Ectodermal cell (in vitro differentiated cells): ENCODE measurements at regions not wholly inside any gene's neighbourhood (a gene's known extent, or its start where the extent isn't known, plus 50 kb on each side); places are given as distances from the start of the nearest gene placed in this dataset.

Source experiments
- H3K27ac ChIP-seq: 2 replicates; pipeline ENCODE4 v1.7.0; 2013; ENCODE audit warnings: mild to moderate bottlenecking, low read depth, low read length; ENCODE audit not compliant: insufficient read depth, poor library complexity, severe bottlenecking
- H3K27me3 ChIP-seq: 2 replicates; pipeline ENCODE4 v1.7.0; 2013; ENCODE audit warnings: mild to moderate bottlenecking, low read length; ENCODE audit not compliant: insufficient read depth, control insufficient read depth, poor library complexity, severe bottlenecking
- H3K36me3 ChIP-seq: one replicate; pipeline ENCODE4 v1.7.0; 2013; ENCODE audit warnings: low read length; ENCODE audit not compliant: control insufficient read depth, insufficient read depth
- H3K4me1 ChIP-seq: one replicate; pipeline ENCODE4 v1.7.0; 2013; ENCODE audit warnings: low read length; ENCODE audit not compliant: control insufficient read depth, insufficient read depth
- H3K4me3 ChIP-seq: 2 replicates; pipeline ENCODE4 v1.7.0; 2013; ENCODE audit warnings: low read depth, low read length, control low read depth; ENCODE audit not compliant: insufficient read depth
- H3K9me3 ChIP-seq: 2 replicates; pipeline ENCODE4 v1.7.0; 2013; ENCODE audit warnings: mild to moderate bottlenecking, low read length, moderate library complexity; ENCODE audit not compliant: control insufficient read depth
- WGBS, 2 experiments: methylation state at CpG; one replicate each; pipeline ENCODE4 v1.1.7; 2013; ENCODE audit warnings: missing lambda C conversion rate in 2 of 2; 5-methylcytosine and 5-hydroxymethylcytosine counted together

DNA sequence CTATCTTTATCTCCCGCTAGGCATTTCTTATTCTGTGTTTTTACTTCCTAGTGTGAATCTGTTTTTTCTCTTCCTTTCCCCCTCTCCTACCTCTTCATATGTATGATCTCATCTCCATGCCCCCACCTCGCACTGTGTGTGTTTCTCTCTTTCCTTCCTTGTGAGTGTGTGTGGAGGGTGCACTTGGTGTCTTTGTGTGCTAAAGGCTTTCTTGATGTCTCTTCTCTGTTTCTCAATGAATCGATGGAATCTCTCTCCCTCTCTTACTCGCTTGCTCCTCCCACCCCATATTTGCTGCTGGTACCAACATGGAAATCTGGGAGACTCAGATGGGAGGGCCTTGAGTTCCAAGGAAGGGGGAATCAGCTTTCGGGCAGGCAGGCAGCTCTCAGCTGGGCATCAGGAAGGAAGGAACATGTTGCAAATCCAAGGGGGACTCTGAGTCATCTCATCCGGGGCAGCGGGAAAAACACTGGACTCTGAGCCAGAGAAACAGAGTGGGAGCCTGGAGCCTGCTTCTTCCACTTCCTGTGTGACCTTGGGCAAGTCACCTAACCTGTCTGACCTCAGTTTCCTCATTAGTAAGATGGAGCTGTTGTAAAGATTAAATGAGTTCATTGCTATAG lies 147.5 kb downstream of the PTPRU start:
- Histone ChIP-seq H3K36me3 (no peaks in the 10 kb centered on the region), H3K9me3 (peaks cover 3% of the 10 kb centered on the region), H3K27me3 (no peaks in the 10 kb centered on the region), H3K4me3 (no peak overlapping the region), H3K27ac (no peak overlapping the region), H3K4me1 (no peaks in the 10 kb centered on the region)
- 71 to 80% methylated on average over 6 of the region's 7 CpGs for WGBS, 2 experiments

DNA sequence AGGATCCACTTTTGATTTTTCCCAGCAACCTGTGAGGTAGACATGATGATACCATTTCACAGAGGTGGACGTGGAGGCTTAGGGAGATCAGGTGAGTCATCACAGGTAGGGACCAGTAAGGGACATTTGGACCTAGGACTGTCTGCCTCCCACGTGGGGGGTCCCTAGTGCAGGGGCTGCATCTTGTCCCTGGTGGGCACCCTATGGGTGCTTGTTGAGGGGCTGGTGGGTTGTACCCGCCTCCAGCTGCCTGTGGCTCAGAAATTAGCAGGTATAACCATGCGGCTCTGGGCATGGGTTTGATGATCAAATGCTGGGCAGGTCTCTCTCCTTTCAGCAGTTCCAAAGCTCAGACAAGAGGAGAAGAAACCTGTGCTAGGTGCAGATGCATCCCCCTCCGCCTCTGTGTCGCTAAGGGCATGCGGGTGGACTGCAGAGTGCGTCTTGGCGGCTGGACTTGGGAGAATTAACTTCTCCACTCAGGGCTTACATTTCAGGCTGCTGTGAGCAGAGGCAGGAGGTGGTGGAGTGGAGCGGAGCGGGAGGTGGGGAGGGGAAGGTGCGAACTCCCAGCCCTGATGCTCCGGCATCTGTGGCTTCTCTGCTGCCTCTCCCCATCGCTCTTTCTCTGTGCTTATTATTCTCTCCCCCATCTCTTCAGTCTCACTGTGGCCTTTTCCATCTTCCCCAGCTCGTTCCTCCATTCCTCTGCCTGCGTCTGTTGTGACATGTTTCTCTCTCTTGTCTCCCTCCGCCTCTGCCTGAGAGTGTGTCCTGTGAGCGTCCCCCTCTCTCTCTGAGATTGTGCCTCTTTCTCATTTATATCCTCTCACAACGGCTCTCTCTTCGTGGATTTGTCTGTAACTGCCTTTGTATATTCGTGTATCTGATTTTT lies 146.8 kb downstream of the PTPRU start:
- 81 to 84% methylated on average over 21 of the region's 21 CpGs for WGBS, 2 experiments
- H3K9me3 ChIP-seq, result peaks cover 3% of the 10 kb centered on the region
- no peaks in the 10 kb centered on the region for H3K4me1 ChIP-seq
- no peak overlapping the region for H3K27ac ChIP-seq
- H3K4me3 ChIP-seq, result no peak overlapping the region
- no peaks in the 10 kb centered on the region for H3K36me3 ChIP-seq
- no peaks in the 10 kb centered on the region for H3K27me3 ChIP-seq

DNA sequence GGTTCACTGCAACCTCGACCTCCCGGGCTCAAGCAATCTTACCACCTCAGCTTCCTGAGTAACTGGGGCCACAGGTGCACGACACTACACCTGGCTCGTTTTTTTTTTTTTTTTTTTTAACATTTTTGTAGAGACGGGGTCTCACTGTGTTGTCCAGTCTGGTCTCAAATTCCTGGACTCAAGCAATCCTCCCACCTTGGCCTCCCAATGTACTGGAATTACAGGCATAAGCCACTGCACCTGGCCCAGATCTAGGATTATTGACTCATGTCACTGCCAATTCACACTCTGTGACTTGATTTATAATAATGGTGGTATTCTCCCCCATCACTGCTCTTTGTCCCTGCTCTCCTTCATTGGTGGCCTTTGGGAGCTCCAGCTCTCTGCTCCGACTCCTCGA lies 145.1 kb downstream of the PTPRU start:
- 93 to 95% methylated on average over 6 to 7 of the region's 7 CpGs for WGBS, 2 experiments
- H3K9me3 ChIP-seq, result peaks cover 3% of the 10 kb centered on the region

DNA sequence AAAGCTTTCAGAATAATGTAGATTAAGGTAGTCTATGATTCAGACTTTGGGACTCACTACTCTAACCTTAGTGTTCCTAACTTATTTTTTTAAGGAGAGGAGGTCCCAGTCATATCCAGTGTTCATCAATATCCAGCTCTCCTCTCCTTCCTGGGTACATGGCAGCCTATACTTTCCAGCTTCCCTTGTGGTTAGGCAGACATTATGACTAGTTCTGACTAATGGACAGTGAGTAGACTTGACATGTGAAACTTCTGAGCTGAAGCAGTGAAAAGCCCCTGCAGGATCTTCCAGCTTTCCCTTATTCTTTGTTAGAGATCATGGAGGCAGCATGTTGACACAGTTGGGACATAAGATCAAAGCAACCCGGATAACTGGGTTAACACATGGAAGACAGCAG lies 144.2 kb downstream of the PTPRU start:
- Histone ChIP-seq H3K4me3 (no peak overlapping the region), H3K27ac (no peak overlapping the region), H3K27me3 (no peaks in the 10 kb centered on the region), H3K9me3 (peaks cover 3% of the 10 kb centered on the region), H3K4me1 (no peaks in the 10 kb centered on the region), H3K36me3 (no peaks in the 10 kb centered on the region)
- 43 to 51% methylated on average over 1 of the region's 1 CpG for WGBS, 2 experiments

More for the DNA sequence above, 145.1 kb downstream of the PTPRU start:
- Histone ChIP-seq H3K27ac (no peak overlapping the region), H3K4me1 (no peaks in the 10 kb centered on the region), H3K36me3 (no peaks in the 10 kb centered on the region), H3K27me3 (no peaks in the 10 kb centered on the region), H3K4me3 (no peak overlapping the region)

DNA sequence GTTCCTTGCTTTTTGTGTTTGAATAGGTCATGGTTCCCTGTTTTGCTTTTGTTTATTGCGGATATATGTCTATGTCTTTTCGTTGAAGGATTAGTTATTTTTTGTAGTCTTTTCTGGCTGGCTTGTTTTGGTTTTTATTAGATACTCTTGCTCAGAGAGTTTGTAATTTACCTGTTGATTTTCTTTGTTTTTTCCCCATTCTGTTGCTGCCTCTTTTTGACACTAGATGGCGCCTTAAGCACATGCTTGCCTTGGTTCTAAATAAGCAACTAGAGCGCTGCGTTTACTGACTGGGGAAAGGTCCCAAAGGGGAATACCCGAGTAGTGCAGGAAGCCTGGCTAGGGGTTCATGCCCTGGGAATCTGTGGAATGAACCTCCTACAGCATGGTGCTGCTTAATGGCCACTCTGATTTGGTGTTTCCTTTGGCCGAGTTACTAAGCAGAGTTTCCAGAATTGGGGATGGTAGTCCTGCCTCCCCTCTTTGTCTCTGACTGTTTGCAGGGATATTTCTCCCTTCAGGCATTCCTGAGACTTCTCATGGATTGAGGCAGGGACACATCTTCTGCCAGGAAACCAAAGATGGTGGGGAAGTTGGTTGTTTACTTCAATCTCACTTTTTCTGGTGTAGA lies 143.2 kb downstream of the PTPRU start:
- 30% methylated on average over 7 of the region's 7 CpGs for WGBS, 2 experiments
- H3K4me3 ChIP-seq, result no peak overlapping the region
- no peaks in the 10 kb centered on the region for H3K36me3 ChIP-seq
- no peaks in the 10 kb centered on the region for H3K27me3 ChIP-seq
- no peaks in the 10 kb centered on the region for H3K4me1 ChIP-seq
- peaks cover 3% of the 10 kb centered on the region for H3K9me3 ChIP-seq
- H3K27ac ChIP-seq, result no peak overlapping the region
